Neural progenitor cell (in vitro differentiated cells): ENCODE measurements at regions not wholly inside any gene's neighbourhood (a gene's known extent, or its start where the extent isn't known, plus 50 kb on each side); places are given as distances from the start of the nearest gene placed in this dataset.

ENCODE experiments used
- DNase-seq: peaks from one replicate; pipeline ENCODE4 v3.0.0-alpha.2; 2016; ENCODE audit warnings: low spot score
- H2AFZ ChIP-seq: fragments of 200-600 bp; sonication (generic); replicated peaks from 2 replicates; pipeline ENCODE4 v1.6.1; 2016; ENCODE audit warnings: antibody characterized with exemption
- H3F3A ChIP-seq: fragments of 200-600 bp; sonication (generic); 2 replicates; pipeline ENCODE4 v1.6.1; 2016; ENCODE audit warnings: antibody characterized with exemption, low read depth
- H3K27ac ChIP-seq: fragments of 200-600 bp; sonication (generic); 2 replicates; pipeline ENCODE4 v1.5.1; 2016; ENCODE audit warnings: mild to moderate bottlenecking
- H3K27me3 ChIP-seq: fragments of 200-600 bp; sonication (generic); 2 replicates; pipeline ENCODE4 v1.6.1; 2016; ENCODE audit warnings: mild to moderate bottlenecking, moderate library complexity
- H3K36me3 ChIP-seq: fragments of 200-600 bp; sonication (generic); 2 replicates; pipeline ENCODE4 v1.5.1; 2016
- H3K4me1 ChIP-seq: fragments of 200-600 bp; sonication (generic); 2 replicates; pipeline ENCODE4 v1.6.1; 2016; ENCODE audit warnings: mixed run types
- H3K4me2 ChIP-seq: fragments of 200-600 bp; sonication (generic); 2 replicates; pipeline ENCODE4 v1.6.1; 2016
- H3K4me3 ChIP-seq: fragments of 200-600 bp; sonication (generic); 2 replicates; pipeline ENCODE4 v1.5.1; 2016
- H3K79me2 ChIP-seq: fragments of 200-600 bp; sonication (generic); 2 replicates; pipeline ENCODE4 v1.6.1; 2016; ENCODE audit warnings: low read depth
- H3K9ac ChIP-seq: fragments of 200-600 bp; sonication (generic); 2 replicates; pipeline ENCODE4 v1.6.1; 2016
- H3K9me3 ChIP-seq: fragments of 200-600 bp; sonication (generic); 2 replicates; pipeline ENCODE4 v1.5.1; 2016; ENCODE audit warnings: low read depth
- H4K20me1 ChIP-seq: fragments of 200-600 bp; sonication (generic); 2 replicates; pipeline ENCODE4 v1.6.1; 2016; ENCODE audit warnings: low read depth
- H3K27ac Mint-ChIP-seq: 3 replicates; pipeline ENCODE4 v1.8.0; 2021; ENCODE audit warnings: mixed read lengths
- H3K27me3 Mint-ChIP-seq: 2 replicates; pipeline ENCODE4 v1.8.0; 2022; ENCODE audit warnings: low read depth, mild to moderate bottlenecking, inconsistent platforms, moderate library complexity, mixed read lengths; ENCODE audit not compliant: insufficient read depth
- H3K36me3 Mint-ChIP-seq: 3 replicates; pipeline ENCODE4 v1.8.0; 2021; ENCODE audit warnings: mixed read lengths
- H3K4me1 Mint-ChIP-seq: 3 replicates; pipeline ENCODE4 v1.8.0; 2021; ENCODE audit warnings: mixed read lengths
- H3K4me3 Mint-ChIP-seq: 3 replicates; pipeline ENCODE4 v1.8.0; 2021; ENCODE audit warnings: mild to moderate bottlenecking, moderate library complexity, mixed read lengths
- H3K9me3 Mint-ChIP-seq: 3 replicates; pipeline ENCODE4 v1.8.0; 2020; ENCODE audit warnings: mixed read lengths
- CTCF ChIP-seq: fragments of 200-600 bp; sonication (generic); IDR thresholded peaks from 2 replicates; pipeline ENCODE4 v1.5.1; 2017; ENCODE audit warnings: antibody characterized with exemption, mild to moderate bottlenecking
- EZH2 ChIP-seq: fragments of 200-600 bp; sonication (generic); IDR thresholded peaks from 2 replicates; pipeline ENCODE4 v1.6.1; 2017; ENCODE audit warnings: antibody characterized with exemption, mild to moderate bottlenecking, moderate library complexity
- EZH2phosphoT487 ChIP-seq: fragments of 200-600 bp; sonication (generic); IDR thresholded peaks from 2 replicates; pipeline ENCODE4 v1.6.1; 2017; ENCODE audit warnings: antibody characterized with exemption

- Histone ChIP-seq H3K4me3 (no peak overlapping the region), H3K4me2 (no peak overlapping the region), H4K20me1 (no peaks in the 10 kb centered on the region), H2AFZ (no peak overlapping the region), H3K27me3 (no peaks in the 10 kb centered on the region), H3F3A (no peaks in the 10 kb centered on the region), H3K79me2 (no peaks in the 10 kb centered on the region), H3K27ac (no peak overlapping the region), H3K4me1 (no peaks in the 10 kb centered on the region), H3K9ac (no peak overlapping the region), H3K9me3 (no peaks in the 10 kb centered on the region), H3K36me3 (no peaks in the 10 kb centered on the region)
- DNase-seq, result no peak
- Mint-ChIP-seq H3K4me1 (no peaks in the 10 kb centered on the region), H3K27me3 (no peaks in the 10 kb centered on the region), H3K4me3 (no peak overlapping the region), H3K27ac (no peak overlapping the region), H3K9me3 (no peaks in the 10 kb centered on the region), H3K36me3 (no peaks in the 10 kb centered on the region)
- TF ChIP-seq EZH2 (no peak), CTCF (no peak)
Observed at GRCh38 chr3:144264350-144264749, 292.7 kb downstream of the DIPK2A start.

- H3K9me3 Mint-ChIP-seq, result no peaks in the 10 kb centered on the region
- Histone ChIP-seq H4K20me1 (no peaks in the 10 kb centered on the region), H3K4me1 (no peaks in the 10 kb centered on the region), H2AFZ (no peak overlapping the region), H3K27me3 (no peaks in the 10 kb centered on the region), H3K9ac (no peak overlapping the region), H3K4me2 (no peak overlapping the region), H3K9me3 (no peaks in the 10 kb centered on the region), H3K27ac (no peak overlapping the region), H3K4me3 (no peak overlapping the region), H3F3A (no peaks in the 10 kb centered on the region), H3K79me2 (no peaks in the 10 kb centered on the region), H3K36me3 (no peaks in the 10 kb centered on the region)
- no peak overlapping the region for H3K4me3 Mint-ChIP-seq
- H3K4me1 Mint-ChIP-seq, result no peaks in the 10 kb centered on the region
- H3K27ac Mint-ChIP-seq, result no peak overlapping the region
- no peak for DNase-seq
- H3K36me3 Mint-ChIP-seq, result no peaks in the 10 kb centered on the region
- TF ChIP-seq CTCF, result no peak
- no peaks in the 10 kb centered on the region for H3K27me3 Mint-ChIP-seq
Observed at GRCh38 chr3:144264794-144265193, 293.2 kb downstream of the DIPK2A start.

- H3K27me3 Mint-ChIP-seq, result peaks cover 3% of the 10 kb centered on the region
- H3K9me3 Mint-ChIP-seq, result no peaks in the 10 kb centered on the region
- Histone ChIP-seq H4K20me1 (no peaks in the 10 kb centered on the region), H3K79me2 (no peaks in the 10 kb centered on the region), H3K27me3 (no peaks in the 10 kb centered on the region), H3K9me3 (no peaks in the 10 kb centered on the region), H3K9ac (no peak overlapping the region), H2AFZ (no peak overlapping the region), H3K36me3 (no peaks in the 10 kb centered on the region), H3F3A (no peaks in the 10 kb centered on the region), H3K27ac (no peak overlapping the region), H3K4me3 (no peak overlapping the region), H3K4me2 (no peak overlapping the region), H3K4me1 (no peaks in the 10 kb centered on the region)
- H3K4me1 Mint-ChIP-seq, result no peaks in the 10 kb centered on the region
- no peaks in the 10 kb centered on the region for H3K36me3 Mint-ChIP-seq
- no peak for DNase-seq
- H3K4me3 Mint-ChIP-seq, result no peak overlapping the region
- TF ChIP-seq EZH2phosphoT487 (no peak), CTCF (no peak), EZH2 (no peak)
- H3K27ac Mint-ChIP-seq, result no peak overlapping the region
Observed at GRCh38 chr3:144265542-144266100, 294.0 kb downstream of the DIPK2A start.
